ENCODE measurements at regions not wholly inside any gene's neighbourhood (a gene's known extent, or its start where the extent isn't known, plus 50 kb on each side); places are given as distances from the start of the nearest gene placed in this dataset.
"Not testable (repeated sequence)": the region's sequence is repeated elsewhere in the genome, so short reads cannot be mapped to it uniquely, and the experiment has no call there.

DNA sequence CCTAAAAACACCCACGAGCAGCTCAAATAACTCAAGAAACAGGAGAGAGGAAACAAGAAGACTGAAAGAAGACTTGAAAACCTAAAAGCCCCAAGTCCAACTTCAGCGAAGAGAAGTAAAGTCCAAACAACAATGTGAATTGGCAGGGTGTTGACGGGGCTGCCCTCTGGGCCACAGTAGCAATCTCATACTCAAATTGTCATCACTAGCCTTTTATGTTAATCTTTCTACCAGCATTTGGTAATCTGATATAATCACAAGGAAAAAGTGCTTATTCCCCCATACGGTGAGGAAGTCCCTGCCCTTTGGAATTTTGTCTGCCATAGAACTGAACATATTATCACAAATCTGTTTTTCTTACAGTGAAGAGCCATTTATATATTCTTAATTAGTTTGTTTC, 51.5 kb upstream of the IFNE start:
- no peak for DNase-seq

DNA sequence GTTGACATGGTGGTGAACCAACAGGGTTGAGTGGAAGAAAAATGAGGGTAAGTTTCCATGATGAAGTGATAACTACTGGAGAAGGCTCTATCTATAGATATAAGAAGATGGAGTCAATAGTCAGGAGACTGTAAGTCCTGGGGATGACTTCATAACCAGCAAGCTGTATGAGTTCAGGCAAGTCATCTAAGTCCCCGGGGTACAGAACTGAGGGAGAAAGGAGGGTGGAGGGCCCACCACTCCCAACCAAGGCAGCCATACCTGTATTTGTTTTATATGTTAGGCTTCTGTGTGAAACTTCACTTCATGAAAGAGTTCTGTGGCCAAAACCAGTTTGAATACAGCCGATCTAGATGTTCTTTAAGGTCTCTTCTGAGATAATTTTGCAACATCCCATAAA, 53.3 kb upstream of the IFNE start:
- DNase-seq, result no peak

DNA sequence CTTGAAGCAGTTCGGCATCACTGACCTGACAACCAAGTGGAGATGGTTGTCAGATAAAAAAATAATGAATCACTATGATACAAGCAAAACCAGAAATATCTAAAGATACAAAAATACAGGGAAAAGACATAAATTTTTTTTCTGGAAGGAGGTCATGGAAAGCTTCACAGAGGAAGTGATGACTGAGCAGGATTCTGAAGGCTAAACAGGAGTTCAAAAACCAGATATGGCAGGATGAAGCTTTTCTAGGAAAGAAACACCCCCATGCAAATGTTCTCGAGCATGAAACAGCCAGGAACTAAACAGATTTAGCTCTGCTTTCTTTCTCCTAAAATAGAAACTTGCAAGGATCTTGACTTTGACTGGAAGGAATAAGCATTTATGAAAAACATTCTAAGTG, 60.7 kb upstream of the IFNE start:
- DNase-seq, result no peak

DNA sequence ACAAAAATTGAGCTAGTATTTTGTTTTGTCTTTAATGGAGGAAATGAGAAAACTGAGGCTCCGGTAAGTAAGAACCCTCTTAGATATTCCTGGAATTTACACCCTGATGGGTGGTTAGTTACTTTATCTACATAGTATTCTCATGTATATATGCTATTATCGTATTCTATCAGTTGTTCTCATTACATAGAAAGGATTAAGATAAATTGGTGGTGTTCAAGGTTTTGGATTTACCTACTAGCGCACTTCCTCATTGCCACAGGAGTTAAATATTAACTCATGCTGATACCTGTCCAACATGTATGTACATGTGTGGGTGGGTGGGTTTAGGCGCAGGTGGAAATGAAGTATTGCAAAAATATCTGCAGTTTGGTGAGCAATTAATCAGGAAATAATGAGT, 61.1 kb upstream of the IFNE start:
- no peak for DNase-seq

DNA sequence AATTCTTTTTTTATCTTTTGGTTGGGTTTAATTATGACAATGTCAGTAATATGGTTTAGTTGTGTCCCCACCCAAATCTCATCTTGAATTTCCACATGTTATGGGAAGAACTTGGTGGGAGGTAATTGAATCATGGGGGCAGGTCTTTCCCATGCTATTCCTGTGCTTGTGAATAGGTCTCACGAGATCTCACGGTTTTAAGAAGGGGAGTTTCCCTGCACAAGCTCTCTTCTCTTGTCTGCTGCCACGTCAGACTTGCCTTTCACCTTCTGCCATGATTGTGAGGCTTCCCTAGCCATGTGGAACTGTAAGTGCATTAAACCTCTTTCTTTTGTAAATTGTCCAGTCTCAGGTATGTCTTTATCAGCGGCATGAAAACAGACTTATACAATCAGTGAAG, 61.7 kb upstream of the IFNE start:
- not testable (repeated sequence) for DNase-seq

DNA sequence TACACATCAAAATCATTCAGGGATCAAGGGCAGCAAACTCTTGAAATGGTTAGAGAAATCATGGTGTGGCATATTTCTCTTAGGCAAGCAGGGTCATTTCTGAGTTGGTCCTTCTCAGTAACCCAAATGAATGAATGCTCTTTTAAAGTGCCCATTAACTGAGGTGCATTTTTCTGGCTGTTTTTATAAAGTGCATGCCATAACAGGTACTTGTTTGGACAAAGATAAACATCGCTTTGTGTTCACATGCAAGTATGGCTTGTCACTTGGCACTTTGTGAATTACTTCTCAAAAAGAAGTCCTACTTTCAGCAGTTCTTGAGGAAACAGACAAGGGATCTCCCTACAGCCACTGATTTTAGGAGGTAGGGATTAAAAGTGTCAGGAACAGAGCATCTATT, 64.8 kb upstream of the IFNE start:
- DNase-seq, result no peak

DNA sequence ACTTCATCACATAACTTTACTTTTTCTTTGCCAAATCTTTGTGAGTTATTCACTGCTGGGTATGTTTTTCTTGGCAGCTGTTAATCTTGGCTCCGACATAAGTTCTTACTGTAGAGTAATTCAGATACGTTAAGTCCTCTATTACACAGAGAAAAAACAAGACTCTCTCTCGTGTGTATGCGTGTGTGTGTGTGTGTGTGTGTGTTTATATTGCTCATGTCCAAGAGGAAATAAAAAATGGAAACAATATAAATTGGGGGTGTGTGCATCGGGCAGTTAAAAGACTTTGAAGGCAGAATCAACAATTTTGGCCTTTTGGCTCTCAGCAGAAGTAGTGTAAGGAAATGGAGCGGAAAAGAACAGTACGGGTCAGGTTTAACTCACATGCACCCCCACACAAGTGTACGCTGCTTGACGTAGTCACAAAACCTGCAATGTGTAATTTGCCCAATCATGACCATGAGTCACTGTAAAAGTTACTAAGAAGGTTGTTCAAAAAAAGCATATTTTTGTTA, 67.2 kb upstream of the IFNE start:
- DNase-seq, result peak; percentile 98

DNA sequence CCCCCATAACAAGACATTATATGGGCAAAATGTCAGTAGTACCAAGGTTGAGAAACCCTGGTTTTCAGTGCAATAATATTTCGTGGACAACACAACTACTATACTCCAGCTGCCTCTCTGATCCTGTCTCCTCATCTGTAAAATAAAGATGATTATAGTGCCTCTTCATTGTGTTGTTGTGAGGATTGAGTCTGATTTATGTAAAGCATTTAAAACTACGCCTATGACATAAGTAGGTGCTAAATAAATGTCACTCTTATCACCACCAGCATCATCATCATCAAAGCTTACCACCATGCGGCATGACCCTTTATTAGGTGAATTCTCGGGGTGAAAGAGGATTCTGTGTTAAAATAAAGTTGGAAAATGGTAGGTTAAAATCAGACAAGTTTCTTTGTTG, 67.8 kb upstream of the IFNE start:
- DNase-seq, result no peak

DNA sequence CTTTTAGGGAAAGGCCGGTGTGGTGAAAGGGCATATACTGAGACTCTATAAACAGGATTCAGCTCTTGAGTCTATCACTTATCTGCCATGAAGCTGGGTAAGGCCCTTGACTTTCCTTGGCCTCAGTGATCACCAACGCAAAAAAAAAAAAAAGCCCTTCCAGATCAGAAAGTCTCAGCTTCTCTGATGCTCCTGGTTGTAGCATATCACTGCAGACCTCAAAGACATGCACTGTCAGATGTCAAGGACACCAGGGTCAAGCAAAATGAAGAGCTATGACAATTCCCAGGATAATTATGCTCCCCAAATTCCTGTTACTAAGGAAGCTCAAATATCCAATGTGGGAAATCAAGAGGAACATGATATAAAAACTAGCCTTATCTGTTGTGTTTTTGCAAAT, 68.3 kb upstream of the IFNE start:
- DNase-seq, result no peak

DNA sequence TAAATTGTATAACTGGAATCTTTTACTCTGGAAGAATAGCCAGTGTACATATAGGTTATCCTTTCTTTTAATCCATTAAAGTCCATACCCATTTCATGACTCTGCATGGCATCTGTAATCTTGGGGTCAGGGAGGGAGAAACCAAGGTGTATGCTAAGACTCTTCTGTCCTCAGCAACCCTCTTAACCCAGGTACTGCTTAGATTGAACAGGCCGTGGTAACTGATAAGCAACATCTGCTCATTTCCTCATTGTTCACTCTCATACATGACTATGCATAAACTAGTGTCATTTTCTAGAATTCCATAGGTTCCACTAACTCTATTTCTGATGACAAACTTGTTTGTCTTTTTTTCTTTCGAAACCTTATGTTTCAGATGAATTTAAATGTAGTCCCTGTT, 69.3 kb upstream of the IFNE start:
- no peak for DNase-seq

DNA sequence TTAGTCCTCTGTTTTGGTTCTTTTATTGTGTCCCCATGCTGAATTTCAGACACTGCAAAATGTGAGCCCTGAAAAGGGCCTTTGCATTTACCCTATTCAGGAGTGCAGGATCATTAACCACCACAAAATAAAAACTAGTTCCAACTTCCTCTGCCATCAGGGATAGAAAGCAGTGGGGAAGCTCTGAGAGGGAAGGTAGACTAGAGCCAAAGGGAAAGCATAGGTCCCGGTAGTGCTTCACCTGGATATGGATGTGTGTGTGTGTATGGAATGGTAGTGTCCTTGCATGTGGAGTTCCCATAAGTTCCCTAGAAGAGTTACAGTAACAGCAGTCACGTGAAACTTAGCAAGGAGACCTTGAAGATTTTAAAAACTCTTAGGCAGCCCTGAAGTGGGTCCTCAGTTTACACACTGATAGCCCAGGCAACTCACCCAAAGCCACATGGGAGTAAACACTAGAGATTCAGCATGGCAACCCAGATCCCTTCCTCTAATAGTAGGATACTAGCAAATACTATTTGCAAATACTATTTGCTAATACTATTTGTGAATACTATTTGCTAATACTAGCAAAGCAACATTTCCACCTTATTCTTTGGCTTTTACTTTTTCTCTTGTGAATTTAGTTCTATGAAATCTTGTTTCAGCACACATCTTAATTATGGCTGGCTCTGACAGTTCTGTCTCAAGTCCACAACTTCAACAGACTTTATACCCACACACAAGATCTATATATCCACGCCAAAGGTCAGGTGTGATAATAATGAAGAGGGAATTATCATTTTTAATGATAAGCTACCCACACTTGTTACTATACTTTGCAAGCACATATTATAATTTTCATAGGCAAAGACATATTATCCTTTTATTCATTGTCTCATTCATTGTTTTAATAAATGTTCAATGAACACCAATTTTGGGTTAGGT, 70.4 kb upstream of the IFNE start:
- DNase-seq, result no peak

DNA sequence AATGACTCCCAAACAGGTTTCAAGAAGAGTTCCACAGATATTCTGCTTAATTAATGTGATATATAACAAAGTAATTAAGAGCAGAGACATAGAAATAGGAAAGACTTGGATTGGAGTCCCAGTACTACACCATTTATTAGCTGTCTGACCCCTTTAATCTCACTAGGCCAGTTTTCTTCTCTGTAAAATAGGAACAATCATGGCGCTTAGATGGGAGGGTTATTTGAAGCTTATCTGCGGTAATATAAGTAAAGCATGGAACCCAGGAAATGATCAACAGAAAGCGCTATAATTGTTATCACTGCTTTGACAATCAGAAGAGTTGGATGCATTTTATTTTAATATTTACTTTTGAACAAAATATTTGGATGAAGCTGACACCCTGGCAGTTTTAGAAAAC, 71.3 kb upstream of the IFNE start:
- DNase-seq, result no peak

DNA sequence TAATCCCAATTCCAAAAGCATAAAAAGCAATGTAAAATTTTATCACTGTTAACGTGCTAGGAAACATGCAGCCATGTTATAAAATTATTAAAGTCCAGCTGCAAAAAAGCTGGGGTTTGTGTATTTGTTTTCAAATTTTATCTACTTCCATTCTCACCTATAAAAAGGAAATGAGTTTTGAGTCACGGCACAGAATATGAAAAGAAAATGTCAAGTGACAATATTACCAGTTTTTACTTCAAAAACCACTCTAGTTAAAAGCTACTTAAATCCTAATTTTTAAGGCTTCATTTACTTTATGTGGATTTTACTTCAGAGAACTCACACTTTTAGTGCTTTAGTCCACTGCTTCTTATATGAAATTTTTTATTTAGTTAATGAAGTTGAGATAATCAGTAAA, 72.7 kb upstream of the IFNE start:
- DNase-seq, result no peak

DNA sequence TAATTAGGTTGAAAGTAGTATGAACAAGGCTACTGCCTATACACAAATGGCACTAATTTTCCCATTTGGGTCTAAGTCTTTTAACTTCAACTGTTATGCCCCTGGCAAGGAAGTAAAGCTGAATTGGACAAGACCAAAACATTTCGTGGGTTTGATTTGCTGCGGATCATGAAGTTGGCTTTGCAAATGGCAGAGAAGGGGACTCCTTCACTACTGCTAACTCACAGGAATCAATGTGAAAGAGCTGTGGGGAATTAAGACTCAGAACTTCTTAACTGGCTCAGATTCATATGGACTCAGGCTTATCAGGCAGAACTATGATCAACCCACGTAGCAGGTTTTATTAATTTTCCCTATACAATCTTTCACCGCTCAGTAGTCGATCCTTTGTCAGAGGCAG, 73.8 kb upstream of the IFNE start:
- DNase-seq, result no peak

DNA sequence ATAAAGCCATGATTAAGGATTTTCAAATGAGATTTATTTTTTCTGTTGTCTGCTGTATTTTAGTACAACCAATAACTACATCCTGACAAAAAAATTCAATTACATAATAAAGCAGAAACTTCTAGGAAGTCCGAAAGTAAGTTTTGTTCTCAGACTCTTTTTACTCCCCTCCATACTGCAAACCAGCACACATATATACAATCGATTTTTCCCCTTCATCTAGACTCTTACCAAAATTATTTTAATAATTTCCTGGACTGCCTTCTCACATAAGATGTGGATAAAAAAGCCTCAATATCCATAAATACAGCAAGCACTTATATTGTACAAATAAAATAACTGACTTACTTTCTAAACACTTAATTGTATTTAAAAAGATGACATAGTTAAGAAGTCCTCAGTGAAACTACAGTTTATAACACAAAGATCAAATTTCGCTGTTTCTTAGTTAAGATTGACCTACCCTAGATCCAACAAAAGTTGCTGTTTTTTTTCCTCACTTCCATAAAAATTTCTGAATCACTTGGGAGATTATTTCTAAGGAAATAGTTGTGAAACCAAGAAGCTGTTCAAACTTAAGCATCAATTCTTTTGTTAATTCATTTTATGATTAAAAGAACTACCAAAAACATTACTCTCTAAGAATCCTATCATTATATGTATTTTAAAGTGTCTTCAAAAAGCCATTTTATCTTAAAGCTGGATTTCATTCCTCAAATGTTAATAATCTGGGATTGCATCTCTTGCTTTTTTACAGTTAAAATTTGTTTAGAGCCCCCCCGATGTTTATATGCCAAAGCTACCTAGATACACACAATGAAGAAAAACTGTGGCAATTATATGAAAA, 74.7 kb upstream of the IFNE start:
- no peak for DNase-seq

DNA sequence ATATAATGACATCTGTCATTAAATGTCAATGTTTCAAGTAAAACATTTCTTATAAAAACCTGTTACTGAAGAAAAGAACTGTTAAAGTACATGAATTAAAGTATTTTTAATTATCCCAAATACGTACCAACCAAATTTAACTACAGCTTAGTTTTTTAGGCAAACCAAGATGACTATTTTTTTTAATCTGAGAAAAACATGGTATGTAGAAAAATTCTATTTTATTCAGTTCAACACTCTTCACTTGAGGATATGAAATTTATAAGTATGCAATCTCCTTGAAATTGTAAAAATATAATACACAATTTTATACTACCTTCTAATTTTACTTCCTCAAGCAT, 75.3 kb upstream of the IFNE start:
- DNase-seq, result no peak

DNA sequence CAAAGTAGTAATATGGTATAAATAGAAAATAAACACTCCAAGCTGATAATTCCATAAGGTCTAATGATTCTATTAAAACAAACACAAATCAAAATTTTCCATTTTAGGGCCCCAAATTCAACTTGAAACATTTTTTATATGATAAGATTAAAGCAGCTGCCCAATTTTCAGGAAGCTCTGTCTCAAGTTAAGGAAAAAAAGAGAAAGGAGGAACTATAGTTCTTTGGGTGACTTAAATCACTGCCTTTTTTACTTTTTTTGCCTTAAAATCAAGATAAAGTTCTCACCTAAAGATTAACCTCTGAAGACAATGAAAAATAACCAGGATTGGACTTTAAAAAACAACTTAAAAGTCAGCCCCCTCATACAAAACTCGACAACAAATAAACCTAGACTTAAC, 76.0 kb upstream of the IFNE start:
- DNase-seq, result no peak

DNA sequence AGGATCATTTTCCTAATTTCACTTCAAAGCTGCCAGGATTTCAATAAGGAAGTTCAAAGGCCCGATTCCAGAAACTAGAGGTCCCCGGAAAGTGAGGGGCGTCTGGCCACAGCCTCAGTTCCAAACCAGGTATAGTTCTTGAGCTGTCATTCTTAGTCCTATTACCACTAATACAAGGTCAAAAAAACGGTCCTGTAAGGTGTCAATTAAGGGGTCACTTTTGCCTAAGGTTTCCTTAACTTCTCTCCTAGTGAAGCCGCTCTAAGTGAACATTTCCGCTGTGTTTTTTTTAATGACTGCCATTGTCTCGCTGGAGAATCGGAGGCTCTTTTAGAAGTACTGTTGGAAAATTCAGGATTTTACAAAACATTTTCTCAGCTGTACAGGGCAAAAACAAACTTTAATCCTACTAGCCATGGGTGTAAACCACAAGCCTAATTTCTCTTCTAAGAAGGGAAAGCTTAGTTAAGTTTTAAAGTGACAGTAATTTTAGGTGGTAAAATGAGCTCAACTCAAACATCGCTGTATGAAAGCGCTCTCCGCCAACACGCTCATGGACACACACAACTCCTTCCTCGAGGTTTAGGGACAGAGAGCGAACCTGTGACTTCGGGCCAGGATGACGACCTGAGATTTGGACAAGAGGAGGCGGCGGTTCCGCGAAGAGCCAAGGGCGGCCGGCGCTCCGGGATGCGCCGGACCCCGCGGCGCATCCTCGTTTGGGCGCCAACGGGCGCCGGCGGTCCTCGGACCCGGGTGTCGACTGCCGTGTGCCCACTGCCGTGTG, 76.7 kb upstream of the IFNE start:
- DNase-seq, result no peak

DNA sequence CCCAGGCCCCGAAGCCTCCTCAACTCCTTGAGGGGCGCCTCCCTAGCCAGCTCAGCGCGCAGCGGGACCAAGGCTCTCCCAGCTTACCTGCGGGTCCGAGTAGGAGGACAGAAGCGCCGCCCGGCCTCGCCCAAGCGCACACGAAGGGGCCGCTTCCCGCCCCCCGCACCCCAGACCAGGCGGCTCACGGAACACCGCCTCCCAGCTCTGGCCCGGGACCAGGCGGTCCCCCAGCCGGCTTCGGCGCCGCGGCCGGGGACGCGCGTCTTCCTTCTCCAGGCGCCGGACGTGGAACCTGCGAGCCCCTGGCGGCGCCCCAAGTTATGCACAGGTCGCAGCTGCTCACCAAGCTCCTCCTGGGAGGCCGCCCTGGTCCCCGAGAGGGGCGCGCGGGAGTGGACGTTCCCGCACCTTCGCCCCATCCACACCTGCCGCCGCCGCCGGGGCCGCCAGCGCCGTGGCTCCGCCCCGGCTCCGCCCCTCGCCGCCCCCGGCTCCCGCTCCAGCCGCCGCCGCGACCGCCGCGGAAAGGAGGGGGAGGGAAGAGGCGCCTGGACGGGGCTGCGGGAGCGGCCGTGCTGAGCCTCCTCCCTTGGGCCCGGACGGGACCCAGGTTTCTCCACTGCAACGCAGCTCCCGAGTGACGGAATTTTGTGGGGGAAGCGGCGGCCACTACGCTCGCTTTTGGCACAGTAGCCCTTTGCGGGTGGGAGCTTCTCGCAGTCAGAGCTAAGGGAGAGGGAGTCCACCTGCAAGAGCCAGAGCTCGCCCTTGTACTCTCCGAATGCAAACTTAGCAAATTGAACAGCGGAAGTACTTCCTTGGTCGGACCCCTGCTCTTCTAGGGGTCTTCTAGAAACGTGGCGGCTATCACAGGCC, 77.5 kb upstream of the IFNE start:
- DNase-seq, result peak; percentile 63

DNA sequence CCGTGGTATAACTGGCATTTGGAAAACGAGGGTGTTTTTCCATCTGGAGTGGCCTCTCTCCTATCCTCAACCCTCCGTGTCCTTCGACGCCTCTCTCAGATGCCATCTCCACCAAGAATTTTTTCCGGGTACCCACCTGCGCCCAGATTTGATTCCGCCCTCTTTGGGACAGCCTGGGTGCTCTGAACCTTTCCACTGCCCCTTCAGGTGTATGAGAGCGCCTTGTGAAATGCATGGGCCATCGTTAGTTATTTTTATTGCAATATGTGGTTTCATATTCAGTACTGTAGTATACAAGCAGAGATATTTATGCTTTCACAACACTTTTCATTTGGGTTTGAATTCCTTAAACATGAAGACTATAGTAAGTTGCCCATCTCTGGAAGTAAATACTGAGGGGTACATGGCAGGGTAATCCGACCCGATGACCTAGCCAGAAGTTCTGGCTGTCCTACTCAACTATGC, 78.2 kb upstream of the IFNE start:
- no peak for DNase-seq

DNA sequence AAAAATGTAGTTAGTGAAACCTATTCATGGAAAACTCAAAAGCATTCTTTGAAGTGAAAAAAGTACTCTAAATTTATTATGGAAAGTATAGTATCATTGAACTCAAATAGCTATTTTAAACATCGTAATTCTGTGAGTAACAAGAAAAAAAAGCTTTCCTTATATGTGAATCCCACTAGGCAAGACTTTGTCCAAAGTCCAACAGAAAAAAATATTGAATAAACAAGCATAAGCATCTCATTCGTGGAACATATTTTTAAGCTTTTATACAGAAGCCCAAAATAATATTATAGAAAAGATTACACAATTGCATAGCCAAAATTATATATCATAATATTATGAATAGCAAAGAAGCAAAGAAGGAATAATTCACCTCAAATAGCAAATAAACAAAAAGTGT, 79.4 kb upstream of the IFNE start:
- no peak for DNase-seq

DNA sequence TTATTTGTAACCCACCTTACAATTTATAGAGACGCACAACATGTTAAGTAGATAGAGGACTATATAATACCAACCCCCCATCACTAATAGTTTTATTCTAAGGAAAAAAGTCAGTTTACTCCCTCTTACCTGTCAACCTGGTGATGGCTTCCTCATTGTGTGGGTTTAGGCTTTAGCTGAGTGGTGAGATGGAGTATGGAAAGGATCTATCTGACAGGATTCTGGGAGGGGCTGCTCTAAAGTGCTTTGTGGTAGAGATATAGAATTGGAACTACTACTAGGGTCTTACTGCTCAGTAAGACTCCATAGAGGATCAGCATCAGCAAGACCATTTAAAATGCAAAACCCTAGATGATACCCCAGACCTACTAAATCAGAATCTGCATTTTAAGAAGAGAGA, 82.1 kb upstream of the IFNE start:
- no peak for DNase-seq

Measured in fibroblast of skin of scalp (primary cell).